NCI-H2171 (cell line): ENCODE measurements at regions not wholly inside any gene's neighbourhood (a gene's known extent, or its start where the extent isn't known, plus 50 kb on each side); places are given as distances from the start of the nearest gene placed in this dataset.

Experiments used
- DNase-seq: peaks from one replicate; lab custom pipeline; 2025; lab: John Stamatoyannopoulos, UW

DNA sequence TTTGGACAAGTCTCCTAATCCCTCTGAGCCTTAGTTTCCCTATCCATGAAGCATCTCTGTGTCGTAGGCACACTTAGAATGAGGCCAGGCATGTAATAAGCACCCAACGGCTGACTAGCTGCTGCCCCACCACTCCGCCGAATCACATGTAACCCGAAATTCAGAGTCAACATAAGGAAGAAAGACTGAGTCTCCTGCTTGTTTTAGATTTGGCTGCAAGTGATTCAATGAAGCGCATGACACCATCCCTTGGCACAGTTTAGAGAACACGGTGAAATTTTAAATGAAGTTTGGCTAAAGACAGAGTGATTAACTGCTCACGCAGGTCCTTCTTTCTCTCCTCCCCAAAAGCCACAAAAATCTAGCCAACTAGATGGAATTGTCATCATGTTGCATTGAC is 279.2 kb downstream of the TLE3 start:
- no peak for DNase-seq

DNA sequence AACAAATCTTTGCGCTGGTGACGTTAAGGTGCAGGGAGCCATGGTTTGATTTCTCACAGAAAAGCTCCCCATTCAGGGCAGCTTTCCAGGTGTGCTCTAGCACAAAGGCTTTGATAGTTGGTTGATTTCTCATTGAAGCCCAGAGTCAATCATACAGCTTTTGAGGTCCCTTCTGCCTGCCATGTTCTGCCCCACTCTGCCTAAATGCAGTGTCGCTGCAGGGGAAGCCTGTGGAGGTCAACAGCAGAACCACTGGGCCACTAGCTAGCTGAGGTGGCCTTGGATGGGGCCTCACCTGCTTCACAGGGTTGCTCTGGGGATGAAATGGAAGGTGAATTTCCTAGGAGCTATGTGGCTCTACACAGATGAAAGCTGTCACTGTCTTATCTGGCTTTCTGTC is 278.3 kb downstream of the TLE3 start:
- no peak for DNase-seq

DNA sequence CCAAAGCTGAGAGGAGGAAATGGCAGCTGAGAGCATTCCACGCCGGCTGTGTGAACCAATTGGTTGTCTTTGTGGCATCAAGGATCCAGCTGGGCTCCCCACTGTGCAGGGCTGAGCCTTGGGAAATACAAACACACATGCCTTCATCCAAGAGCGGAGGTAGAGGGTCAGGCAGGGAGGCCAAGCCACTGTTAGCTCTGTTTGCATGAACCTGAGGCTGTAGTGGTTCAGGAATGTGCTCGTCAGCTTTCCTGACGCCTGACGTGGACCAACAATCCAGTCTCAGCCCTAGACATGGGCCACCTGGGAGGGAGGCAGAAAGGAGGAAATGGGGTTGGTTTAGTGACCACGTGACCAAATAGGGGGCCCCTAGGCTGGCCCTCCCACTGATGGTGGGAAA is 276.9 kb downstream of the TLE3 start:
- DNase-seq: no peak

DNA sequence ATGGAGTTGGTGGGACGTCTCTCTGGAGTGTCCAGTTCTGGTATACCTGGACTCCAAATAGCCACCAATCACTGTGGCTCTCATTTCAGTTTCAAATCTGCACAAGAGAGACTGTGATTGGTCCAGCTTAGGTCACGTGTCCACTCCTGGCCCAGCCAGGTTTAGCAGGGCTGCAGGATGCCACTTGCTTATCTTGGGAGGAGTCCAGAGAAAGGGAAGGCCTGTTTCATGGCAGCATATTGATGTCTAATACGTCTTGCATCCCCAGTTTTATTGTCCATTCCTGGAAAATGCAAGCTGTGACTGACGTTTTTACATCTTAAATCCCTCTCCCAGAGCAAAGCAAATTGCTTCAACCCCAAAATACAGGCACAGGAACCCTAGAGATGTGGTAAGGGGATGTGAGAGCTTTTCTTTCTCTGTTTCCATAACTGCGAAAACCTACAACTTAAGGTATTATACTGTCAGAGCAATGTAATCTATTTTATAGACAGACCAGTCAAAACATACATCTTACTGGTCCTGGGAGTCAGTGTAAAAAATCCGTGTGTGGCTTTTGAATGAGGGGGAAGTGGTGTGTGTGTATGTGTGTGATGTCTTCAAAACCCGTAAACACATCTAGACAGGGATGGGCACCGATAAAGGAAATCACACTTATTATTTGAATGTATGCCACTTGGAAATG is 274.4 kb downstream of the TLE3 start:
- no peak for DNase-seq

DNA sequence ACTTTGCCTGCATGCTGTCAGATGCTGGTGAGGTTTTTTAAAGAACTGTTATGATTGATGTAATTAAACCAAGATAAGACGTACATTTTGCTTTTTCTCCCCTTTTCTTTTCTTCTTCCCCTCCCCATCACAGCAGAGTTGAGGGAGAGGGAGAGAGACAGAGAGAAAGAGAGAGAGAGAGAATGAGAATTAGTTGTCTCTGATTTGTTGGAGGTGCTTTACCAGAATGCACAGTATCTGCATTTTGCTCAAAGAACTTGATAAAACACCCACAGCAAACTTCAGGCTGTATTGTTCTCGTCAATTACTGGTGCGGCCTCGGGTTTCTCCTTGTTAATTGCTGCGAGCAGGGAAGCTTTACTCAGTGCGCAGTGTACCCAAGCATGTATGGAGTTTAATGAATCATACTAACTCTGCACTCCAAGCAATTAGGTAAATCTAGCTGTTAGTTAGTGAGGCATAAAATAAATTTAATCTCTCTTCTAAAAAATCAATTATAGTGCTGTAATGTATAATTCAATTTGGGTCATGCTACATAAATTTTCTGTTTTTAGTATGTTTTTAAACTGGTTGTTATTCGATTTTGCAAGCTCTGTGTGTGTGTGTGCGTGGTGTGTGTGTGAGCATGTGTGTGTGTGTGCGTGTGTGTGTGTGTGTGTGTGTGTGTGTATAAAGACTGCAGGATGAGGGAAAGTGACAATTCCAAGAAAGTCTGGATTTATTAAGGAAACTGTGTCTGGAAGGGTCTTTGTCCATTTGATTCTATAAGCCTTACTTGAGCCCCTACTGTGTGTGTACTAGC is 273.4 kb downstream of the TLE3 start:
- no peak for DNase-seq

DNA sequence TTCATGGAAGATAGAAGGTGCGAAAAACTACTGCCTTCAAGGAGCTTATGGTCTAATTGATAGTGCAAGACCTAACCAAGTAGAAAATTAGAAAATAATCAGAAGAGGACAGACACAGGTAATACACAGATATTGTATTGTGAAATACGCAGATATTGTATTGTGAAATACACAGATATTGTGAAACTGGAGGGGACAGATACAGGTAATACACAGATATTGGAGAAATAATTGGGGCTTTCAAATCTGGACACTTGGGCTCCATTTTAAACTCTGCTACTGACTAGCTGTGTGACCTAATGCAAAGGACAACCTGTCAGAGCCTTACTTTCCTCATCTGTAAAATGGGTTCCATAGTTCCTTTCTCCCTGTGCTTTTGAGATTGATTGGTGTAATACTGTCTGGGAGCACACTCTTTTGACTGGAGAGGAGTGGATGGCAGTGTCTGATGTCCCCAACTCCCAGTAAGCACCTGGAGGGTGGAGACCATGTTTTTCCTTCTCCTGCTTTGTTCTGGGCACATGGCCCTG is 272.8 kb downstream of the TLE3 start:
- DNase-seq: no peak

DNA sequence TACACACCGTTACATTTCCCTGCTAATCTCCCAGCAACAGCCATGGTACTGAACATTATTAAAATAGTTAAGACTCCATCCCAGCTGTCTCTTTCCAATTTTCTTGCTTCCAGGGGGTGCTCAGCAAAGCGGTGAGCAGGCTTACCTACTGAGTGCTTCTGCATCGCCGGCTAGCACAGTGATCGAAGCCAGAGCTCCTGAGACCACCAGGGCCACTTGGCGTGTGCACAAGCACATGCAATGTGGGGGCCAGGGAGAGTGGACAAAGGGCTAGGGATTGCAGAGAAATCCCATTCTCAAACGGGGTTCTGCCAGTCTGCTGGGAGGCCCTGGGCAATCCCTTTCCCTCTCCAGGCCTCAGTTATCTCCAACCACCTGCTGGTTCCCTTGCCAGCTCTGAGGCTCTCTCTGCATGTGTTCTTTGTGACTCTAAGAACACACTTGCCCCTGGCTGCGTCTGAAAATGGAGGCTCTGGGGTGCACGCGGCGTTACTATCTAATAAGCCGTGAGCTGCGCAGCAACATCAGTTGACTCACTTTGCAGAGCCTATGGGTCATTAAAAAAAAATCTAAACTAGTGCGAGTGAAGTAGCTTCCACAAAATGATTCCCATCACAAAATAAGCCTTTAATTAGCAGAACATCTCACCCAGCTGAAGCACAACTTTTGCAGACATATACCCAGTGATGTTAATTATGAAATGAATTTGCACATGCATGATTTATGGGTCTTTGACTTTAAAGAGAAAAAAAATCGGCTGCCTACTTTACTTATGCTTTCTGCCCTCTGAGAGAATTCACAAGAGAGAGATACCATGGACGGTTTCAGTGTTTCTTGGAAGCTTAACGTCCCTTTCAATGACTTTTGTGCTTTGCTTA is 271.5 kb downstream of the TLE3 start:
- DNase-seq: no peak

DNA sequence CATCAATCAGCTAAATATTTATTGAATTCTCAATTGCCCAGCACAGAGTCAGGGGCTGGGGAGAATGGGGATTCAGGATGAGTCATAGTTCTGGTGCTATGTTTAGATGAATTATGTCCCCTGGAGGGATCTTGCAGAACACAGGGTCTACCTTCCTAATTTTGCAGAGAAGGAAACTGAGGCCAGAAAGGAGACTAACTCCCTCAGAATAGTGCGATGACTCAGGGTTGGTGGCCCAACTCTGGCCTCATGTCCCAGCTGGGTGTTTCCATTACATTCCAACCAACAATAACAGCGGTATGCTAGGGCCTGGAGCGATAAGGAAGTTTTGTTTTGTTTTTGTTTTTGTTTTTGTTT is 270.9 kb downstream of the TLE3 start:
- DNase-seq: no peak

DNA sequence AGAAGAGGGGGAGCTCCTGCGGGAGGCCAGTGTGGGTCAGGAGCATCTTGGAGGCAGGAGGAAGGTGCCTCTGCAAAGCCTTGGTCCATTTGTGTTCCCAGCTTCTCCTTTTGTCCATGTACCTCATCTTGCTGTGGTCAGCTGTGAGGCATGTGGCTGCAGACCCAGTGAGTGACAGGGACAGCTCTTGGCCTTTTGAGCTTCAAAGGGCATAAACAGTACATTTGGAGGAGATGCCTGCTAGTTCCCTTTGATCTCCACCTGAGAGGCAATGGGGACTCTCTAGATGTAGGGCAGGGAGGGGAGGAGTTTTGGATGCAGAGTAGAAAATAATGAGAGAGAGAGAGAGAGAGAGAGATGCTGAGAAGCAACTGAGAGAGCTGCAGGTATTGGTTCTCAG is 270.0 kb downstream of the TLE3 start:
- no peak for DNase-seq

DNA sequence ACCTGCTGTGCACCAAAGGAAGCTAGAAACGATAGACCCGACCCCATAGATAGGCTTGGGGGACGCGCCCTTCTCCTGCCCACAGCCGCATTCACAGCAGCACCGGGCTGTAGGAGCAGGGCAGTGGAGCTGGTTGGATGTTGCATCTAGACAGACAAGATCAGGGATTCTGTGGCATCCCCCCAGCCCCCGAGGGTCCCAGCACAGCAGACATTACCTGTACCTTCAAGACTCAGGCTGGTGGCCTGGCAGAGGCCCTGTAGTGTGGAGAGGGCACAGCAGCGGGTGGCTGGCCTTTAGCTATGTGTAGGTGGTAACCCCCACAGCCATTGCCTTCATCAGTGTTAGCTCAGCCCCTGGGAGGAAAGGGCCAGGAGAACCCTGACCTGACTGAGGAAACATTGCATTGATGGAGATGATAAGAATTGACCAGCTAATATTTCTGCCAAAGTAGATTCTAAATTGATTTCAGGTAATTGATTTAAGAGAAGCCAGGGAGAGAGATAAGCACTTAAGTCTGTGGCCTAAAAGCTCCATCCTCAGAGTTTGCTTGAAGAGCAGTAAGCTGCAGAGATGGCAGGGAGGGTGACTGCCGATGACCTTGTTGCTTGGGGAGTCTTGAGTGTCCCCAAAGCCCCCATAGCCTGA is 269.4 kb downstream of the TLE3 start:
- DNase-seq: no peak

DNA sequence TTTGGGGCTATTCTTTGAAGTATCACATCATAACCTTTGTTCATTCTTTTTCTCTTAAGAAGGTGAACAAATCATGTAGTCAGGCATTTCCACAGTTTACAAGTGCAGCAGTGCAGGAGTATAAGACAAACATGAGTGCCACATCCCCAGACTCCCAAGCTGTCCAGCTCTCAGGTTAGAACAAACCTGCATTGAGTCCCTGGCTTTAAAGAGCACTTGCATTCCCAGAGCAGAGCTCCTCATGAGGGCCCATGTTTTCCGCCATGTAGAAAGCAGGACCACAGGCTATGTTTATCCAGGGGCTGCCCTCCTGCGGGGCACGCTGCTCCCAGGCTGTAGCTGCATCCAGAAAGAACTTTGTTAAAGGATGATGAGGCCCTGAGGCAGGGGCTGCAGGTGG is 267.7 kb downstream of the TLE3 start:
- no peak for DNase-seq

DNA sequence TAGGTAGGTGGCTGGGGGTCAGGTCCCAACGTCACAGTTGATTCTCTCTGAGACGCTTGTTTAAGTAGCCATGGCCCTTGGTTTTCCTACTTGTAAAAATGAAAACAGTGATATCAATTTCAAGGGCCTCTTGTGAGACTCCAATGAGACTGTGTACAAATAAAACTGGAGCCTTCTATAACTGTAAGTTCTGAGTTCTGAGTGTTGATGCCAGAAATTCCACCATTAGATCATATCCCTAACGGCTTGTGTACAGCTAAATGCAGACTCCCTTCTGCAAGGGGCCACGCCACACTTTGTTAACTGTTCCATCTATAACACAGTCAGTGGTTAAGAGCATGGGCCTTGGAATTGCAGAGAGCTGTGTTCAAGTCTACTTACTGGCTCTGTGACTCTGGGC is 267.3 kb downstream of the TLE3 start:
- no peak for DNase-seq

DNA sequence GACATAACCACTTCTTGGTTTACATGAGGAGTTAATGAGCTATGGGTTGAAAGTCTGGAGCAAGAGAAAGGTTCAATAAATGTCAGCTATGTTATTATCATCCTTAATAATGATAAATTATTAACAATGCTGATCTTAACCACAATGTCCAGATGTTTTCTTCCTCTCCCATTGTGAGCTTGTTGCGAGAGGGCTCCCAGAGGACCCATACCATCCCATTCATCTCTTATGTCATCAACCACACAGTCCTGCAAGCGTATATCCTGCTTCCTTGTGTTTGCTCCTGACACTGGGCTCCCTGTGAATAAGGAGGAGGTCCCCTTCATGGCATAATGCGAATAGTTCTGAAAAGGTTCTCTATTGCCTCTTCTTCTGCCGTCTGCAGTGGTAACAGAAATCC is 266.8 kb downstream of the TLE3 start:
- DNase-seq: no peak

DNA sequence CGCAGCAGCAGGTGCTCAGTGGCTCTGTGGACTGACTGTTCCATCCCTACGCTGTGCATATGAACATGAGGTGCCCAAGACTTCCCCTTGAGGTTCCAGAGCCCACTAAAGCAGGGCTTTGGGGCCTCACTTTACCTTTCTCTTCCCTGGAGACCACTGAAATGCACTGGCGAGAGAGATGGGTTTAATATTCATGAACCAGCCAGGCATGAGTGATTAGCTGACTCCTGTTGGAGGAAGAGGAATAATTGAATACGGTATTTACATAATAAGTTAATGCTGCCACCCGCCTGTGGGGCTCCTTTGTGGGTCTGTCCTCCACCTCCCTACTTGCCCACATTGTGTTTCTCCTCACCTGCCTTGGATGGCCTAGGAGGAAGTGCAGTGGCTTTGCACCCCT is 263.4 kb downstream of the TLE3 start:
- no peak for DNase-seq

DNA sequence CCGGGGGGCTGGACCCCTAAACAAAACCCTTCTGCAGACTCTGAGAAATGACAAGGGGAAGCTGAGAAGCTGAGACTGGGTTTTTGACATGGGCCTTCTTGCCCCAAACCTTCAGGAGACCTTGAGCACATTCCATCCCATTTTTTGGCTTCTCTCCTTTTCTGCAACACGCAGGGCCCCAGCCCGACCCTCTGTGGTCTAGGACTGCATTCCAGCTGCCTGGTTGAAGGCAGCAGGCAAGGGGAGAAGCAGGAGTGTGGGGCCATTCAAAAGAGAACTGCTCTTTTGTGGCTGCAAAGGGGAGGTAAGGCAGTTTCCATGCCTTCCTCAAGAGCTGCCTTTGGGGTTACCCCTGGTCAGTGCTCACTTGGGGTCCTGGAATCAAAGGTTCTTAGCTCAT is 263.0 kb downstream of the TLE3 start:
- DNase-seq: no peak

DNA sequence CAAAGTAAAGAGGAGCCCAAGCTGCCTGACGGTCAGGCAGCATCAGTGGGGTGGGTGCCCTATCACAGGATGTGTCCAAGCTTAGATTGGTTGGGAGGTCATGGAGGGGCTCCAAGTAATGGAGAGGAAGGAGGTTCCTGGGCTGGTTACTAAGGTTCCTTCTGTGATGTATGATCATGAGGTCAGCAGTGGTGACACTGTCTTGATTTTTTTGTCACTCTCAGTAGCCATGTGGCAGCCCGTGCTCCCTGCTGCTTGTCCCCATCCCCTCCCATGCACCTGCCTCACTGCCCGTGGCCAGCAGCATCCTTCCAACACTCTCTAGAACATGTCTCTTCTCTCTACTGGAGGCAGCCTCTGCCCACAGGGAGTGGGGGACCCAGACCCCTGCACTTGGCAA is 261.7 kb downstream of the TLE3 start:
- no peak for DNase-seq

DNA sequence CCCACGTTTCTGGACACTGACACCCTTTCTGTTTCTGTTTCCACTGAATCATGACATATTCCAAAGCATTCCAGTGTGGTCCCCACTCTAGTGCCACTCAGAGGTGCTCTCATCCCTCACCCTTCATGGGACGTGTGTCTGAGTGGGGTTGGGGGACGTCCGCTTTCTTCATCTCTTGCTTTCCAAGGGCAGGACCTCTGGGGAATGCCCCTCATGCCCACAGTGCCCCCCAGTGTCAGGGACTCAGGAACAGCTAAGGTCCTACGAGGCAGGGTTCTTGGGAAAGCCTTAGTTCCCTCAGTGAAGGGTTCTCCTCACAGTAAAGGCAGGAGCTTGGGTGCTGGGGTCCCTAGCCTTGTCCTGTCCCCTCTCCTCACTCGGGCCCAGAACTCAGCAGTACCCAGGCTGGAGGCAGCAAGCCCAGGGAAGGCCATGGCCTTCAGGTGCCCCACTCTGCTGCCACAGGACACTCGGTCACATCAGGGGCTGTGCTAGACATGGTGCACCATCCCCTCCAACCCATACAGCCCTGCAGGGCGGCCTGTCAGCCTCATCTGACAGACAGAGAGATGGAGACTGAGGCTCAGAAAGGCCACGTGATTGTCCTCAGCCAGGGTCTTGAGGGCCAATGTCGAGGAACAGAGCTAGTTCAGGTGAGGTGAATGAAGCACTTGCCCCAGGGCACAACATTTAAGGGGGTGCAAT is 261.0 kb downstream of the TLE3 start:
- DNase-seq: no peak

DNA sequence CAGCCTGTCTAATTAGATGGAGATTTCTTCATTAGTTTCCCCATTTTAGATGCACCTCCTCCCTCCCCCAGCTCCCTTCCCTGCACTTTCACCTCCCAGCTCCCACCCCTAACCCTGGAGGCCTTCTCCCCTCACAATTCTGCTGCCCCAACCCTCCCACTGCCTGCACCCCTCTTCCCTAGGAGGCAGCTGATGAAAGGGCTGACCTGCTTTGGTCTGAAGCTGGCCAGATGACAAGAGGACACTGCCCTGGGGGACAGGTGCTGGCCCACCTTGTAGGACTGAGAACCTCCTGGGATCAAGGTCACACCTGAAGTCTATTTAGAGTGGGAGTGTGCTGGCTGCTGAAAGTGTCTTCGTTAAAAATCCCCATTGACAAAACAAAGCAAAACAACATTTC is 259.4 kb downstream of the TLE3 start:
- no peak for DNase-seq

DNA sequence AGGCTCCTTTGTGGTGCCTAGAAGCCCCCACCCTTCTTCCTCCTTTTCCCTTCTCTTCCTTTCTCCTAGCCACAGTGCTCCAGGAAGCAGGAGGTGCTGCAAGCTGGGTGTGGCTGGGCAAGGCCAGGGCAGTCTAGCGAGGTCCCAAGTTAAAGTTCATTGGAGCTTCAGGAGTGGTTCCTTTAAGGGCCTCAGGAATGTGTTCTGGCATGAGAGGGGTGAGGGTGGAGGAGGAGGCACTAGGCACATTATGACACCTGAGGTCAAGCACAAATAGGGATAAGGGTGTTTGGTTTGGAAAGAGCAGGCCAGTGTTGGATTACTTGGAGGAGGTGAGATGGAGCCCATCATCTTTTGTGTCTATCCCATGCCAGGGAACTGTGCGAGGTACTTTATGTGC is 258.7 kb downstream of the TLE3 start:
- no peak for DNase-seq

DNA sequence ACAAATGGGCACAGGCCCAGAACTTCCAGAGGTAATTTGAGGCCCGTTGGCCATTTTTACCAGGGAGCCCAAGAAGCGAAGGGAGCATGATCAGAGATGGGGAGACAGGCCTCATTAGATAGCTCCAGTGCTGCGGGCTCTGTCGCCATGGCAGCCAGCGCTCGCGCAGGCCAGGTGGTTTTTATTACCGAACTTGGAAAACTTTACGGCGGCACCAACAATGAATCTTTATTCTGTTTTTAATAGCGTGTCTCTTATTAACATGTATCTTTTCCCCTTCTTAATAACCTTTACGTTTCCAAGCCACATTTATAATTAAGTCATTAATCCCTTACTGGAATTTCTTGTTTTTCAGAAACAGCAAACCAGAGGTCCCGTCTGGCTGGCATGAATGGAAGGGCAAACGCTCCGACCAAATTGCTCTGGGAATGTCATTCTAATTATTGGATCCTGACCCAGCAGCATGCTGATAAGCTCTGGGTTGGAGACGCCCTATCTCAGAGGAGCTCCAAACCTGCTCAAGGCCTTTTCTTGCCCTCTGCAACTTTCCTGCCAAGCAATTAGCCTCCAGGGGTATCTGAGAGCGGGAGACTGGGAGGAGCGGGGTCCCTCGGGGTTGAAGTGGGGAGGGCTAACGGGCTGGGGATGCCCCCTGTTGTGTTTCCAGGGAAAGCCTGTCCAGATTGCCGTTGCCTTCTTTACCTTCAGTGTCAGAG is 256.4 kb downstream of the TLE3 start:
- no peak for DNase-seq

DNA sequence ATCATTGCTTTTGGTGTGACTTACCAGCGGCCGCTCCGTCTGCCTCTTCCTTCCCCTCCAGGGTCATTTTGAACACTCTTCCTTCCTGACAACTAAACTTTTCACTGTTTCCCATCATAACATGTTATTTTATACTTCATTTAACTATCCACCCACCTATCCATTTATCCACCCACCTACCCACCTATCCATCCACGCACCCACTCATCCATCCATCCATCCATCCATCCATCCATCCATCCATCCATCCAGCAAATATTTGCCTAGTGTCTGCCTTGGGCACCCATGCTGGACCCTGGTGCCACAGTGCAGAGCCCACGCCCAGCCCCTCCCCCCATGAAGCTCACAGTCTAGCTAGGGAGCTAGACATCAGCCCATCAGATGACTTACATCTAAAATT is 254.9 kb downstream of the TLE3 start:
- DNase-seq: no peak
